ENCODE measurements at regions not wholly inside any gene's neighbourhood (a gene's known extent, or its start where the extent isn't known, plus 50 kb on each side); places are given as distances from the start of the nearest gene placed in this dataset.

DNA sequence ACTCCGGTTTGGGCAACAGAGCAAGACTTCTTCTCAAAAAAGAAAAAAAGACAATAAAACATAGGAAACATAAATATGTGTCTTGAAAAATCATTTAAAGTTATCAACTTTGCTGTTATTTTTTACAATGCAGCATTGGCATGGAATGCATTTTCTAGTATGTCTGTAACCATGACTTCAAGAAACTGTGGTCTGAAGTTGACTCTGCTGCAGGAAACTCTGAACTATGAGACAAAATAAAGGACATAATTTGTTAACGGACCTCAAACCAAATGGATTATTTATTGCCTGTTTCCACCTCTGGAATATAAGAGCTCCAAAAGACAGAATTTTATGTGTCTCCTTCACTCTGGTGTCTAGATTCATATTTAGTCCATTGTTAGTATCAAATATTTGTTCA, 79.1 kb downstream of the TRIB2 start:
- no peak for DNase-seq (ENCODE audit: low read depth in 1 of 2, low spot score in 2 of 2)
- Histone ChIP-seq H3K27me3 (replicated peaks) (no peaks in the 10 kb centered on the region), H3K36me3 (no peaks in the 10 kb centered on the region), H3K9me3 (replicated peaks) (no peaks in the 10 kb centered on the region), H3K4me1 (replicated peaks) (peaks cover 30% of the 10 kb centered on the region), H3K4me3 (no peak overlapping the region), H3K27ac (peak overlapping the region; percentile 66)

DNA sequence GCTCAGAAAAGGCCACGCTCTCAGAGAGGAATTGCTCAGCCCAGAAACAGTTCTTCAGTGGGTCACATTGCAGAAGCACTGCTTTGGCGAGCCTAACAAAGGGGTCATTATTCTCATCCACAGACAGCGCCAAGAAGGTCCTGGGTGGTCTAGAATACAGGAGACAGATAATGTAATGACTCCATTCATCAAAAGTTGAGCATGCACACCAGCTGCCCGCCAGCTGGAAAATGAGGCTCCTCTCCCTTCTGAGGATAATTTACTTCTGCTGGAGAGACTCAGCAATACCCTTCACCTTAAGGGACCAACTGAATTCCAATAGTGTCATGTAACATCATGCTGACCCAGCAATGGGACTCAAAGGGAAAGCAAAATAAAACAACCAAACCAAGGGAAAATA, 79.9 kb downstream of the TRIB2 start:
- no peaks in the 10 kb centered on the region; the same call in 1 of the 2 replicates for H3K9me3 ChIP-seq (replicated peaks)
- DNase-seq (ENCODE audit: low read depth in 1 of 2, low spot score in 2 of 2), result peak; percentile 76 to 83
- no peak overlapping the region for H3K4me3 ChIP-seq

DNA sequence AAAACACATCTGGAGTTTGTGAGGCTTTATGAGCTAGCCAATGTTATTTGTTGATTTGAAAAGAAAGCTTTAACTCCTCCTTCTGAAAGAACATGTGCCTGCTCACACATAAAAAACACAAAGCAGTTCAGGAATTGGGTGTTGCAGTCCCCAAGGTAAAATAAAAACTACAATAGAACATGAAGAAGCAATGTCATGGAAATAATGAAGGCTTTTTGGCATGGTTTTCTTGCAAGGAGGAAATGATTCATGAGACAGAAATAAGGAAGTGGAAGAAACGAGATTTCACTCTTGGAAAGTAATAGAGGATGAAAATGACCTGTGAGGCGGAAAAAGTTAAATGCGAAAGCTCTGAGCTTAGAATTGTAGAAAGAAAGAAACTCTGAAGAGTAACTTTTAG, 81.1 kb downstream of the TRIB2 start:
- Histone ChIP-seq H3K4me3 (no peak overlapping the region), H3K27me3 (replicated peaks) (no peaks in the 10 kb centered on the region), H3K27ac (peak overlapping the region; percentile 66), H3K36me3 (no peaks in the 10 kb centered on the region), H3K4me1 (replicated peaks) (peaks cover 30% of the 10 kb centered on the region), H3K9me3 (replicated peaks) (no peaks in the 10 kb centered on the region; the same call in 1 of the 2 replicates)
- peak in 1 of 2 experiments; percentile 65 for DNase-seq (ENCODE audit: low read depth in 1 of 2, low spot score in 2 of 2)

More for the DNA sequence above, 79.9 kb downstream of the TRIB2 start:
- Histone ChIP-seq H3K27ac (peak overlapping the region; percentile 66), H3K4me1 (replicated peaks) (peaks cover 30% of the 10 kb centered on the region), H3K27me3 (replicated peaks) (no peaks in the 10 kb centered on the region), H3K36me3 (no peaks in the 10 kb centered on the region)

DNA sequence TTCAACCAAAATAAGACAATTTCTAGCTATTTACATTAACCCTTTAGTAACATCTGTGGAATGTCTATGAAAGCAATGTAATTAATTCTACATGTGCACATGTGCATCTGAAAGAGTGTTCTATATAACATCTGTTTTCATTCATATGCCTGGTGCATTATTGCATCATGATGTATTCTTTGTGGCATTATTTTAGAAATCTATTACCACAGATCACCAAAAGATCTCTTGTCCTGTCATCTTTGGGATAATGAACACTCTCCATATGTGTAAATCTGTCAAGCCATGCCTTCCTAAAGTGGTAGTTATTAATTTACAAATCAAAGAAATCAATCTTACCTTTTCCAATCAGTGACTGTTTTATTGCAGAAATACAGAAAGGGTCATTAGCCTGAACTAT, 86.9 kb downstream of the TRIB2 start:
- no peak overlapping the region for H3K4me3 ChIP-seq
- H3K9me3 ChIP-seq (replicated peaks), result no peaks in the 10 kb centered on the region; the same call in 1 of the 2 replicates
- DNase-seq (ENCODE audit: low read depth in 1 of 2, low spot score in 2 of 2), result no peak
- H3K4me1 ChIP-seq (replicated peaks), result peaks cover 4% of the 10 kb centered on the region; the same call in 1 of the 2 replicates
- no peaks in the 10 kb centered on the region for H3K36me3 ChIP-seq
- H3K27ac ChIP-seq, result no peak overlapping the region
- H3K27me3 ChIP-seq (replicated peaks), result no peaks in the 10 kb centered on the region

GRCh38 chr2:12804091-12804856, 87.5 kb downstream of the TRIB2 start:
- no peaks in the 10 kb centered on the region for H3K36me3 ChIP-seq
- H3K4me1 ChIP-seq (replicated peaks), result 0 out of 2 replicates have a peak, but pooled peaks cover 4% of the 10 kb centered on the region
- DNase-seq (ENCODE audit: low read depth in 1 of 2, low spot score in 2 of 2), result no peak
- no peak overlapping the region for H3K27ac ChIP-seq
- H3K4me3 ChIP-seq, result no peak overlapping the region
- no peaks in the 10 kb centered on the region; the same call in 1 of the 2 replicates for H3K9me3 ChIP-seq (replicated peaks)
- no peaks in the 10 kb centered on the region for H3K27me3 ChIP-seq (replicated peaks)

GRCh38 chr2:12805033-12805432, 88.3 kb downstream of the TRIB2 start:
- no peaks in the 10 kb centered on the region; the same call in 1 of the 2 replicates for H3K9me3 ChIP-seq (replicated peaks)
- H3K4me1 ChIP-seq (replicated peaks), result 0 out of 2 replicates have a peak, but pooled peaks cover 4% of the 10 kb centered on the region
- no peak overlapping the region for H3K27ac ChIP-seq
- no peaks in the 10 kb centered on the region for H3K27me3 ChIP-seq (replicated peaks)
- no peak for DNase-seq (ENCODE audit: low read depth in 1 of 2, low spot score in 2 of 2)
- no peaks in the 10 kb centered on the region for H3K36me3 ChIP-seq
- no peak overlapping the region for H3K4me3 ChIP-seq

DNA sequence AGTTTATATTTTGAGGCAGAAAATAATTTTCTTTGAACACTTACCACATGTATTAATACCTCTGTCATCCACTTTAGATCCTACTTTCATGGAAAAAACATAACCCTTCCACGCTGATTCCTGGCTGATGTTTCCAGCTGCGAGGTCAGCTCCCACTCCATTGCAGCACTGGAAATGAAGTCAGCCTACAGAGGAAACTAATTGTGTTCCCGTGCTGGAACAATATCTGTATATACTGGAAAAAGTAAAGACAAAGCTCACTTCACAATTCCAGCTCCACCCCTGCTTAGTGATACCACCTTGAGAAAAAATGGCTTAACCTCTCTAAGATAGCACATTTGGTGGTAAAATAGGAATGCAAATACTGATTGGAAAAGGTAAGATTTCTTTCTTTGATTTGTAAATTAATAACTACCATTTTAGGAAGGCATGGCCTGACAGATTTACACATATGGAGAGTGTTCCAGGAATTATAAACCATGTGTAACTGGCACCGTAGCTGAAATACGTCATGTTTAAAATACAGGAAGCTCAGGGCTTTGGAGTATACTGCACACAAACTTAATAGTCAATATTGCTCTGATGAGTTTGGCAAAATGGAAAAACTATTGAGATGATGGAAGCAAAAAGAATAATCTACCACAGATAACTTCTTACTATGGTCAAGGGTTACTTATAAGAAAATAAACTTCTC, 90.0 kb downstream of the TRIB2 start:
- H3K27me3 ChIP-seq (replicated peaks), result no peaks in the 10 kb centered on the region
- DNase-seq (ENCODE audit: low read depth in 1 of 2, low spot score in 2 of 2), result no peak
- H3K4me3 ChIP-seq, result no peak overlapping the region
- H3K4me1 ChIP-seq (replicated peaks), result 0 out of 2 replicates have a peak, but pooled peaks cover 4% of the 10 kb centered on the region
- H3K27ac ChIP-seq, result no peak overlapping the region
- H3K36me3 ChIP-seq, result no peaks in the 10 kb centered on the region
- H3K9me3 ChIP-seq (replicated peaks), result no peaks in the 10 kb centered on the region

- no peaks in the 10 kb centered on the region for H3K27me3 ChIP-seq (replicated peaks)
- no peak overlapping the region for H3K27ac ChIP-seq
- H3K4me3 ChIP-seq, result no peak overlapping the region
- H3K9me3 ChIP-seq (replicated peaks), result no peaks in the 10 kb centered on the region
- H3K4me1 ChIP-seq (replicated peaks), result peaks cover 16% of the 10 kb centered on the region
- no peaks in the 10 kb centered on the region for H3K36me3 ChIP-seq
- DNase-seq (ENCODE audit: low read depth in 1 of 2, low spot score in 2 of 2), result no peak
Measured at GRCh38 chr2:12807907-12808810, 91.4 kb downstream of the TRIB2 start.

DNA sequence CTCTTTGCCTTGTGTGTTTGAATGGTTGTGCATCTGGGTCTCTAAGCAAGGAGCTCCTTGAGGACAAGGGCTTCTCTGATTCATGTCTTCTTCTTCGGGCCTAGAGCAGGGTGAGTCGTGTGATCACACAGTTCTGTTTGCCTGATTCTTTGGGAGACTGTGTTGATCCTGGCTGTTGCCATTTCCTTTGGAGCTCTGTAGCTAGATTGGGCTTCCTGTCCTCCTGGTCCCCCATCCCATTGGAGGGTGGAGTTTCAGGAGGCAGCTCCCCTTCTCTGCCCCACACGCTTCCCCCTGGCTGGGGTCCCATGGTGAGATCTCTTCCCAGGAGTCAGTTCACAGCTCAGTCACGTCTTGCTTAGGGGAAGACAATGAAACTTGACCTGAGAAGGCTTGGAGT, 92.8 kb downstream of the TRIB2 start:
- H3K36me3 ChIP-seq, result no peaks in the 10 kb centered on the region
- no peak for DNase-seq (ENCODE audit: low read depth in 1 of 2, low spot score in 2 of 2)
- no peak overlapping the region for H3K27ac ChIP-seq
- peaks cover 22% of the 10 kb centered on the region for H3K4me1 ChIP-seq (replicated peaks)
- H3K27me3 ChIP-seq (replicated peaks), result no peaks in the 10 kb centered on the region
- H3K9me3 ChIP-seq (replicated peaks), result no peaks in the 10 kb centered on the region
- H3K4me3 ChIP-seq, result no peak overlapping the region

GRCh38 chr2:12811916-12812315, 95.2 kb downstream of the TRIB2 start:
- peaks cover 33% of the 10 kb centered on the region for H3K4me1 ChIP-seq (replicated peaks)
- no peak overlapping the region for H3K27ac ChIP-seq
- no peak overlapping the region for H3K4me3 ChIP-seq
- DNase-seq (ENCODE audit: low read depth in 1 of 2, low spot score in 2 of 2), result no peak
- H3K27me3 ChIP-seq (replicated peaks), result no peaks in the 10 kb centered on the region
- H3K9me3 ChIP-seq (replicated peaks), result no peaks in the 10 kb centered on the region
- H3K36me3 ChIP-seq, result no peaks in the 10 kb centered on the region

GRCh38 chr2:12813166-12813565, 96.4 kb downstream of the TRIB2 start:
- peak; percentile 53 to 64 for DNase-seq (ENCODE audit: low read depth in 1 of 2, low spot score in 2 of 2)
- Histone ChIP-seq H3K27me3 (replicated peaks) (no peaks in the 10 kb centered on the region), H3K36me3 (no peaks in the 10 kb centered on the region), H3K9me3 (replicated peaks) (no peaks in the 10 kb centered on the region), H3K4me3 (no peak overlapping the region), H3K4me1 (replicated peaks) (peaks cover 36% of the 10 kb centered on the region), H3K27ac (no peak overlapping the region; the same call in 1 of the 2 replicates)

DNA sequence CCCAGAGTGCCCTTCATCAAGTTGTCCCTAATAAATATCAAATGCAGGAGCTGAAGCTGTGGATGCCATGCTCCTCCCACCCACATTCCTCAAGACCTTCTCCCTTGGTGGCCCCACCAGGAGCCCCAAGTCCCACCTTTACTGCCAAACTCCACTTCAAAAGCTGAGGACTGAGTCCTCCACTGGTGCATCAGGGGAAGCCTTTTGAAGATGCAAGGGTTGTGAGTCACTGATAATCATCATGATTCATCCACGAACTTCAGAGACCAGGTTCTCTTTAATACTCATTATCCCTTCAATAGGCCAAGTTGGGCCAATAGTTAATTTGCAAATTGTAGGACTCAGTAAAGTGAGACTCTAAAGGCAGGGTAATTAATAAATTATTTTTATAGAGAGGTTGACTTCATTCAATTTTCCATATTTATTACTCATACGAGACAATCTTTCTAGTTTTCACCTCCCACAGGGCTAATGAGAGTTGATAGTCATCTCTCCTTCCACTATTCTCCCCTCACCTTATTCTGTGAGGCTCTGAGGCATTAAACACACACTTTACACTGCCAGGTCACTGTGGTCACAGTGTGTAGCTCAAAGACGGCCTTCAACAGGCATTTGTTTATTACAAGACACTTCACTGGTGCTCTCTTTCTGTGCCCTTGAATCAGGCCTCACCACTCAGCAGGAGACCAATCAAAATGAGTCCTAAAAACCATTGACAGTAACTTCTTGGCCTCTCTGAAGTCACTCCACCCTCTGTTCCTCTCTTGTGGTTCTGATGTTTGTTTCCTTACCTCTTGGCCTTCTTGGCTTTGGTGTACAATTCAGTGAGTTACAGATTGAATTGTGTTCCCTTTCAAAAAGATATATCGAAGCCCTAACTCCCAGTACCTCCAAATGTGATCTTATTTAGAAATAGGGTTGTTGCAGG, 99.9 kb downstream of the TRIB2 start:
- Histone ChIP-seq H3K9me3 (replicated peaks) (no peaks in the 10 kb centered on the region), H3K4me3 (no peak overlapping the region), H3K4me1 (replicated peaks) (peaks cover 56% of the 10 kb centered on the region), H3K27ac (no peak overlapping the region), H3K36me3 (no peaks in the 10 kb centered on the region), H3K27me3 (replicated peaks) (no peaks in the 10 kb centered on the region)
- no peak for DNase-seq (ENCODE audit: low read depth in 1 of 2, low spot score in 2 of 2)

DNA sequence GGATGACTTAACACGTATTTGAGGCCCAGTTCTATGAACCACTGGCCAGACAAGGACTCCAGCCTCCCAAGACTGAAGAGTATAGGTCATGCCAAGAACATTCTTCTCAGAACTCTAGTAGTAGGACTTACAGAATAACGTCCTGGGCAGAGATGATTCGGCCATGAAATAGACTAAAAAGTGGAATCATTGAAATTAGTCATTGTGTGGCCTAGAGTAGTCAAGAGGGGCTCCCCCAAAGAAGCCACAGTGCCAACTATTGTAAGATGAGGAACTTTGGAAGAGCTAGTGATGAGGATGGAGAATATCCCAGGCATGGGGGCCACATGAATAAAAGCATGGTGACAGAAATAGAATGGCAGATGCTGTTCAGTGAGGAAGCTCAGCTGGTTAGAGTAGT, 101.1 kb downstream of the TRIB2 start:
- Histone ChIP-seq H3K9me3 (replicated peaks) (no peaks in the 10 kb centered on the region), H3K4me1 (replicated peaks) (peaks cover 47% of the 10 kb centered on the region), H3K27ac (no peak overlapping the region), H3K27me3 (replicated peaks) (no peaks in the 10 kb centered on the region), H3K4me3 (no peak overlapping the region), H3K36me3 (no peaks in the 10 kb centered on the region)
- no peak for DNase-seq (ENCODE audit: low read depth in 1 of 2, low spot score in 2 of 2)

All from SJSA1 (cell line).